ENCODE measurements at regions not wholly inside any gene's neighbourhood (a gene's known extent, or its start where the extent isn't known, plus 50 kb on each side); places are given as distances from the start of the nearest gene placed in this dataset.
A peak's percentile ranks its signal among the peaks of the same experiment; 100 is the strongest.

GRCh38 chr12:107347261-107347660 lies 253.9 kb upstream of the CRY1 start:
- DNase-seq (ENCODE audit: low spot score): no peak

DNA sequence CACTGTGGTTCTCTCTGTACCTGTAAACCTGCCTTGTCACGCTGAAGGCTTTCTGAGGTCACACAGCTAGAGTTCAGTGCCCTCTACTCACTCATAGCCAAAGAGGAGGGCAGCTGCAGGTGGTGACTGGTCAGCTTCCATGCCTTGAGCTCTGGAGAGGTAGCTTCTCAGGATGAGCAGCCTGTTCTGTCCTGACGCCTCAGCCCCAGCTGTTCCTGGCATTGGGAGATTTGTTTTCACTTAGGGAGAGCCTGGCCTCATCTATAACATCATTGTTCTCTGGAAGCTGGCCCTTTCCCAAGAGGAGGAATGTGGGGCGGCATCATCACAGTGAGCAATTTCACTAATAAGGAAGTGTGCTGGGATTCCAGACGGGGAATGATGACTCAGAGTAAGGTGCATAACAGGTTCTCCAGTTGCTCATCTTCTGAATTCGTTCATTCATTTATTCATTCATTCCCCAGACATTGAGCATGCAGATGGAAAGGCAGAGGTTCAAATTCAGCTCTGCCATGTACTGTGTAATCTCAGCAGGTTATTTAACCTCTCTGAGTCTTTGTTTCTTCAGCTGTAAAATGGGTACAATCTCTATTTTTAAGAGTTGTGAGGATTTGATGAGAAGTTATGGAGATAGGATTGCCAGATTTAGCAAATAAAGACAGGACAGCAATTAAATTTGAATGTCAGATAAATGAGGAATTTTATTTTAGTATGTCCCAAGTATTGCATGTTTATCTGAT lies 255.8 kb upstream of the CRY1 start:
- DNase-seq (ENCODE audit: low spot score): peak; percentile 46

GRCh38 chr12:107349839-107350238 lies 256.5 kb upstream of the CRY1 start:
- DNase-seq (ENCODE audit: low spot score): no peak

DNA sequence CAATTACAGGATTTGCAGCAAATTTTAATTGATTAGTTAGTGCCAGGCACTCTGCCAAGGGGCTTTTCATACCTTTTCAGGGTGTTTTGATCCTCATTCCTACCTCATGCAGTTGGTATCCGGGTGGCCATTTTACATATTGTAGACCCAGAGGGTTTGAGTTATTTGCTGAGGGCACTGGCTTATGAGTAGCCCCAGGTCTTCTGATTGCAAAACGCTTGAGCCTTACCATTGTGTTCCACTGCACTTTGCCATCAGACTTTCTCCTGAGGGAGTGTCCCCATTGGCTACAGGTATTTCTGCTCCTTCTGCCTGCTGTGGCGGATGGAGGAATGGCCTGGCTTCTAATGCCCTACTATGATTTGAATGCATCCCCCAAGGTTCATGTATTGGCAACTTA lies 257.8 kb upstream of the CRY1 start:
- DNase-seq (ENCODE audit: low spot score): no peak

DNA sequence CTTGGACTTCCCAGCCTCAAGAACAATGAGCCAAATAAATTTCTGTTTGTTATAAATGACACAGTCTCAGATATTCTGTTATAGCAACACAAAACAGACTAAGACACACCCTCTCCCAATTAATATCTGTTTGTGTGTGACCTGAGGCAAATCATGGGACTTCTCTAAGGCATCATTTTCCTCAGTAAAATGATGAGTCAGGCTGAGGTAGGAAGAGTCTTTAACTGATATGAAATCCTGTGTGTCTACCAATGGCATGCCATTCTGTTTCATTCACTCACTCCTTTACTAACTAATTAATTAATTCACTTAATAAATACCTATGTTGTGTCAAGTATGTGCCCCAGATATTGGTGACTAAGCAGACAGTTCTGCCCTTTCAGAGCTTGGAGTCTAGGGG lies 258.4 kb upstream of the CRY1 start:
- DNase-seq (ENCODE audit: low spot score): no peak

GRCh38 chr12:107352347-107353081 lies 259.2 kb upstream of the CRY1 start:
- peak; percentile 16 for DNase-seq (ENCODE audit: low spot score)

DNA sequence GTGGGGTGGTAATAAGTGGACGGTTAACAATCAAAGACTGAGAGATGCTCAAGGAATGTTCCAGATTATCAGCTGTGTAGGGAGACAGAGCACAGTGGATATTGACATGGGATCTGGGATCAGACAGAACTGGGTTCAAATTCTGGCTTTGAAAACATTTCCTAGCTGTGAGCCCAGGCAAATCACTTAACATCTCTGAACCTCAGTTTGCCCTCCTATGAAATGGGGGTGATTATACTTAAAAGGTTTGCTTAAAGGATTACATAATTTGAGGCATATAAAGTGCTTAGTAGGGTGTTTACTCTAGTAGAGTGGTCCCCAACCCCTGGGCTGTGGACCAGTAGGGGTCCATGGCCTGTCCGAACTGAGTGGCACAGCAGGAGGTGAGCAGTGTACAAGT lies 260.0 kb upstream of the CRY1 start:
- no peak for DNase-seq (ENCODE audit: low spot score)

DNA sequence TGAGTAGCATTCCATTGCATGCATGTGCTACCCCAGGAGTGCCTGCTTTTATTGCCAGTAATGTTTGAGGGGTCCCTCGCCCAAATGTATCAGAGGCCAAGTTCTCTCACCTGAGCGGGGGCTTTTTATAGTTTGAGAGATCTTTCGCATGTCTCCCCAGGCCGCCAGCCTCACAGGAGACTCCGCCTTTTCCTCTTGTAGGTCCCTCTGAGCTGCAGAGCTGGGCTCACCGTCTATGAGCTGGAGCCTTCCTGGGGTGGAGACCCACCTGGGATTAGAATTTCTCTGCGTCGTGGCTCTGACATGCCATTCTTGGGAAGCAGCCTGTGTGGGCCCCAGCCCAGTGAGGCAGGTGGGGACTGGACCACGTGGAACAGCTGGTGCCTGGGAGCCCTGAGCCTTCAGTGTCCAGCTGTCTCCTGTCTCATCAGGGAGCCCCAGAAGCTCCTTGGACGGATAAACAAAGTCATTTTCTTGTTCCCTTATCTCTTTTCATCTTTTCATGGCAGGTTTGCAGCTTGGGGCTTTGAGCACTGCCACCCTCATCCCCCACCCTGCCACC lies 261.7 kb upstream of the CRY1 start:
- DNase-seq (ENCODE audit: low spot score): no peak

DNA sequence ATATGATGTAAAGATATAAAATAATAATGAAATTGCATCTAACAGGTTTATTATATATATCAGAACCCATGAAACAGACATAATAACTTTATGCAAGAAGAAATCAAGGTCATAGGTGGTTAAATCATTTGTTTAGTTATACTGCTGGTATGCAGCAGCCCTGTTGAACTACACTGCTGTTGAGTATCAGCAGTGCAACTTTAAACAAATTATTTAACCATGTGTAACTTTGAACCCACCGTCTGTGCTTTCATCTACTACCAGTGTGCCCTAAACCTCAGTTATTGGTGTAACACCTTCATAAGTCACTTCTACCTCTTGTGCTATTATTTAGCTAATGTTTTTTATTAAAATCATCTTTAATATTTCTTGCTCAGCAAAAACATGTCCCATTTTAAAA lies 262.3 kb upstream of the CRY1 start:
- no peak for DNase-seq (ENCODE audit: low spot score)

- no peak for DNase-seq (ENCODE audit: low spot score)
Observed at GRCh38 chr12:107356266-107356936, 263.1 kb upstream of the CRY1 start.

- DNase-seq (ENCODE audit: low spot score): no peak
Observed at GRCh38 chr12:107356937-107357295, 263.6 kb upstream of the CRY1 start.

- no peak for DNase-seq (ENCODE audit: low spot score)
Observed at GRCh38 chr12:107359382-107359781, 266.0 kb upstream of the CRY1 start.

DNA sequence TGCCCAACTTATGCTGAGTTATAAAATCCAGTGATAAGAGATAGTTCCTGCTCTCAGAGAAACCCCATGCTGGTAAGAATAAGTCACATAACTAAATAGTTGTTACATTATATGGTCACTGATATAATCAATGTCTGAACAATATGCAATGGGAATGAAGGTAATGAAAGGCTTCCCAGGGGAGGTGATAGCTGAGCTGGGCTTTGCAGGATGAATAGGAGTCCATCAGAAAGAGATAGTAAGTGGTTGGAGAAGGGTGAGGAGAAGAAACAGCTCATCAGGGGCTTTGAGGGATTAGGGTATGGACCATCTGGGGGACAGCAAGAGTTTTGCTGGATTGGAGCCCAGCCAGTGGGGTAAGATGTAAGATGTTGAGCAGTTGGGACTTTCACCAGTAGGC lies 266.7 kb upstream of the CRY1 start:
- no peak for DNase-seq (ENCODE audit: low spot score)

DNA sequence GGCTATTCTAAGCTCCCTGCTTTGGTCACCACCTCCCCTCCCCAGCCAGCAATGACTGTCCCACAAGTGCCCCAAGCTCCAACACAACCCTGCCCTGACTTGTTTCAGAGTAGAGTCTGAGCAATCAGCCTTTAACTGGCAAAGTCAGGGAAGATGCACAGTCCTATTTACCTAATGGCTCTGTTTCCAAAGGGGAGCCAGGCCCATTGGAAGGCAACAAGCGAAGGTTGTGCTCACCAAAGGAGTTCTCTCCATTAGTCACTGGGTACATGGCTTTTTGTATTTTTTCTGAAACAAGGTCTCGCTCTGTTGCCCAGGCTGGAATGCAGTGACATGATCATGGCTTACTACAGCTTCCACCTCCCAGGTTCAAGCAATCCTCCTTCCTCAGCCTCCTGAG lies 267.1 kb upstream of the CRY1 start:
- no peak for DNase-seq (ENCODE audit: low spot score)

DNA sequence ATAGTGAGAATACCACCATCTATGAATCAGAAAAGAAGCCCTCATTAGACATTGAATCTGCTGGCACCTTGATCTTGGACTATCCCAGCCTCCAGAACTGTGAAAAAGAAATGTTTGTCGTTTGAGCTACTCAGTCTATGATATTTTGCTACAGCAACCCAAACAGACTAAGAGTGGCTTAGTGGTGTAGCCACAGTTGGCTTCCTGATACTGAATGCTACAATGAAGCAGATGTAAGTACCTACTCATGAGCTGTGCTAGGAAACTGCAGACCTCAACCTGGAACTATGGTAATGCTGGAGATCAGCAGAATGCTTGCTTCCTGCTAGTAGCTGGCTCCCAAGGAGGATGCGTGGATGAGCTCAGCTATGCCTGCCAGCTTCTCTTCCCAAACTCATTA lies 268.6 kb upstream of the CRY1 start:
- no peak for DNase-seq (ENCODE audit: low spot score)

GRCh38 chr12:107362960-107363359 lies 269.6 kb upstream of the CRY1 start:
- no peak for DNase-seq (ENCODE audit: low spot score)

DNA sequence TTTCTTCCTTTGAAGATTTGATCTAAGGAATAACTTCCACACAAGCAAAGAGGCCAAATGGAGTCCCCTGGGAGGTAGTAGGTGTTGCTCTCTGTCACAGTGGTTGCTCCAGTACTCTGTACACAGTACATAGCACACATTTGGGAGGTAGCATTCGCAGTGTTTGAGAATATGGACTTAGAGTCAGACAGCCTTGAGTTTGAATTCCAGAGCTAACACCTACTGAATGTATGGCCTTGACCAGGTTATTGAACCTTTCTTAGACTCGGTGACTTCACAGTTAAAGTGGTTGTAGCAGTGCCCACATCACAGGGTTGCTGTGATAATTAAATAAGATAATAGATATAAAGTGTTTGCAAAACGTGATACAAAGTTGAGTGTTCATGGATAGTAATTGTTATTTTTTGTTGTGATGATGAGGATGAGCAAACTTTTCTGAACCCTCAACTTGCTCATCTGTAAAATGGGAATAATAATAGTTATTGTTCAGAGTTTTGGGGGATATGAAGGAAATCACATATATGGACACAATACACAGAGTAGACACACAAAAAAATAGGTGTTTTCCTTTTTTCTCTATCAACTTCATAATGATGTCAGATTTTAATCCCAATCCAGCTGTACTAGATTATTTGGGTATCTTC lies 271.6 kb upstream of the CRY1 start:
- DNase-seq (ENCODE audit: low spot score): no peak

DNA sequence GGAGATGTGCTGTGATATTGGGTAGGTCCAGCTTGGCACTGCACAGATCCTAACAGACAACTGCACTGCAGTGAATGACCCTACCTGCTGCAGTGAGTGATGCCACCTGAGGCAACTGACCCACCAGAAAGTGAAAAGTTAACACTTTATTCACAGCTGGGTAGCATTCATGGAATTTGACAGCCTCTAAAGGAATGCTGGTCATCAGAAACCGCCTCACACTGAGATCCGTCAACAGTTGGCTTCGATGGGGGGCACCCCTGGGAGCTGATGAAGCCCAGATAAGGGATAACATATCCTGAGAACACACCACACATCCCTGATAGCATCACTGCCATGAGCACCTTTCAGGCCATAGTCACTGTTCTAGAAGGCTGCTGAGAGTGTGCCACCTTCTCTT lies 272.4 kb upstream of the CRY1 start:
- DNase-seq (ENCODE audit: low spot score): no peak

- DNase-seq (ENCODE audit: low spot score): no peak
Observed at GRCh38 chr12:107366322-107366721, 273.0 kb upstream of the CRY1 start.

- DNase-seq (ENCODE audit: low spot score): no peak
Observed at GRCh38 chr12:107368586-107368985, 275.2 kb upstream of the CRY1 start.

GRCh38 chr12:107369006-107369405 lies 275.7 kb upstream of the CRY1 start:
- no peak for DNase-seq (ENCODE audit: low spot score)

GRCh38 chr12:107369679-107370078 lies 276.3 kb upstream of the CRY1 start:
- DNase-seq (ENCODE audit: low spot score): peak; percentile 16

Data from Ammon's horn (tissue), 1 donor.